HG02970 (cell line): ENCODE measurements at regions not wholly inside any gene's neighbourhood (a gene's known extent, or its start where the extent isn't known, plus 50 kb on each side); places are given as distances from the start of the nearest gene placed in this dataset.
"Not testable (repeated sequence)": the region's sequence is repeated elsewhere in the genome, so short reads cannot be mapped to it uniquely, and the experiment has no call there.

Experiments
- ATAC-seq: cut with Tn5 transposase; IDR thresholded peaks from one replicate; pipeline ENCODE4 v1.9.1; 2021; ENCODE audit warnings: mild to moderate bottlenecking, moderate library complexity, moderate number of reproducible peaks; ENCODE audit not compliant: unreplicated experiment, low FRiP score

DNA sequence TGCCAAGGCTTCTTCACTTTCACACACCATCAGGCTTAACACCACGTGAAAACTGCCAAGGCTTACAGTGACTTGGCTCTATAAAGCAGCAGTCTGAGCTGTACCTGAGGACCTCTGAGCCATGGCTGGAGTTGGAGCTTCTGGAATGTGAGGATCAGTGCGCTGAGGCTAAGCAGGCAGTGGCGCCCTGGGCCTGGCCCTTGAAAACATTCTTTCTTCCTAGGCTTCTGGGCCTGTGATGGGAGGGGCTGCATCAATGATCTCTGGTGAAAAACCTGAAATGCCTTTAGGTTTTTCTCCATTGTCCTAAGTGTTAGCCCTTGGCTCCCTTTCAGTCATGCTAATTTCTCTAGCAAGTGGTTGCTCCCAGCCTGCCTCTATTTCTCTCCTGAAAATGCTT, 192.5 kb upstream of the PCDH20 start:
- no peak for ATAC-seq

- ATAC-seq: no peak
These were observed 184.8 kb upstream of the PCDH20 start for GRCh38 chr13:61600360-61601033.

GRCh38 chr13:61592489-61592888, 176.8 kb upstream of the PCDH20 start:
- ATAC-seq: no peak

DNA sequence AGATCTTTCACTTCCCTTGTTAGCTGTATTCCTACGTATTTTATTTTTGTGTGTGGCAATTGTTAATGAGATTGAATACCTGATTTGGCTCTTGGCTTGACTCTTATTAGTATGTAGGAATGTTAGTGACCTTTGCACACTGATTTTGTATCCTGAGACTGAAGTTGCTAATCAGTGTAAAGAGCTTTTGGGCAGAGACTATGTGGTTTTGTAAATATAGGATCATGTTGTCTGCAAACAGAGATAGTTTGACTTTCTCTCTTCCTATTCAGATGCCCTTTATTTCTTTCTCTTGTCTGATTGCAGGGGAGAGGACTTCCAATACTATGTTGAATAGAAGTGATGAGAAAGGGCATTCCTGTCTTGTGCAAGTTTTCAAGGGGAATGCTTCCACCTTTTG, 160.3 kb upstream of the PCDH20 start:
- no peak for ATAC-seq

DNA sequence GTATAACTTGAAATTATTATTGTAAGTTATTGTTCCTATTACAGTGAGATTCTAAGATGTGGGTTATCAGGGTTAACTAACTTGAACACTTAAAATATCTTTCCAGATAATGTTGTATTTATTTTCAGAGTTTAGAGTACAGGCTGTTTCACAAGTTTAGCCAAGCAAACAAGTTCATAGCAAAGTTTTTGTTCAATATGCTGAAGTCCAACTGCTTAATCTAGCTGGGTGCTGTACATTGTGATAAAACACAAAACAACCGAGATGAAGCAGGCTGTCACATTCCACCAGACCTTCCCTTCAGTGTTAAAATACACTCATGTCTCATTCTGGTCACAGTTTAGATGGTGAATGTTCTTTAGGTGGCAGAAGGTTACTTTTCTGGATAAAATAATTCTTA, 148.0 kb upstream of the PCDH20 start:
- ATAC-seq: no peak

DNA sequence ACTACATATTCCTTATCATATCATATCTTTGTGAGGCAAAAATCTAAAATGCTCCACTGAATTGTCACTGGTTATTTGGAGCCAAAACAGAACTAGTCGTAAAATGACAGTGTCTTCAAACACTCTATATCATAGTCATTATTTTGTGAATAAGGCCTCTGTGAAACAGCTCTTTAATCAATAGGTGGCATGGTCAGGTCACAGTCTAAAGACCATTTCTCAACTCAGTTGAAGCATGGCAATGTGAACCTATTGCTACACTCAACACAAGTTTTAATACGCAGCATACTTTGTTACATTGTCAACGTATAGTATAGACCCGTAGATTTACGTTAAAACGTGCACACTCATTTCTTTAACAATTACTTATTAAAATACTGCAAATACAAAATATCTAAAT, 131.3 kb upstream of the PCDH20 start:
- ATAC-seq: no peak

DNA sequence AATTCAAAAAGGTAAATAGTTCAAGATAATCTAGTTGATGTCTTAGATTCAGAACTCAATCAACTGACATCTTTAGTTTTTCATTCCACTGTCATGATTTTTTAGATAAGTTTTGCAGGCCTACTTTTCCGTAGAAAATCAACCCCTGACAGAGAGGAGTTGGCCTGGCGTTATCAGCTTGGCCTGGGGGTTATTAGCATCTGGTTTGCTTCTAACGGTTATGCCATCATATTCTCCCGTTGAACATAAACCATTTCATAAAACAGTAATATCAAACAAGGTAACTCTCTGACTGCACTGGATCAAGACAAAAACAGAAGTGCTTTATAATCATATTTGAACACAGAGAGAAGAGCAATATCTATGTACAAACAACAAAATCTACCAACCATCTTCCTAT, 130.8 kb upstream of the PCDH20 start:
- no peak for ATAC-seq

DNA sequence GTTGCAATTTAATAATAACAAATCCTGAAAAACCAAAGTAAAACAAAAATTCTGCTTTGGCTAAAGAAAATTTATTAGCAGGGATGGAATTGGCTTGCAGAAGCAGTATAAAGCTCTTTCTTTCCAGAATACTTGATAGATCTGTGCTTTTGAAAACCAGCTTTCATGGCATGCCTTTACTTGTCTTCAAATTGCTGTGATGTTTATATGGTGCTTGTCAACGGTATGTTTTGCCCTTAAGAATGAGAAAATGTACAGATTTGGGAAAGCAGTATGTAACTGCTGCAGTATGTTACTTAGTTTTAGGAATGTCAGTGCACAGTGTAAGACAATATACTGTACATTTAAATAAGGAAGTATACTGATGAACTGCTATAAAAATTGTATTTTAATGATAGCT, 120.8 kb upstream of the PCDH20 start:
- no peak for ATAC-seq

GRCh38 chr13:61531383-61532065, 115.9 kb upstream of the PCDH20 start:
- no peak for ATAC-seq

DNA sequence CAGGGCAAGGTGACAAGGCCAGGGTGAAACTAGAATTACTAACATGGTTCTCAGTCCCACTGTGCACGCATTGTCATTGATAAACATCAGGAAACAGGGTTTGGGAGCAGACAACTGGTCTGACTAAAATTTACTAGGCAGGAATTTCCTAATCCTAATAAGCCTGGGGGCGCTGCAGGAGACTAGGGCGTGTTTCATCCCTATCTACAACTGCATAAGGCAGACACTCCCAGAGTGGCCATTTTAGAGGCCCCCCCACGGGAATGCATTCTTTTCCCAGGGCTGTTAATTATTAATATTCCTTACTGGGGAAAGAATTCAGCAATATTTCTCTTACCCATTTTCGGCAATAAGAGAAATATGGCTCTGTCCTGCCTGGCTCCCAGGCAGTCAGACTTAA, 103.6 kb upstream of the PCDH20 start:
- not testable (repeated sequence) for ATAC-seq

- ATAC-seq: no peak
These were observed 93.3 kb upstream of the PCDH20 start for GRCh38 chr13:61508936-61509335.

DNA sequence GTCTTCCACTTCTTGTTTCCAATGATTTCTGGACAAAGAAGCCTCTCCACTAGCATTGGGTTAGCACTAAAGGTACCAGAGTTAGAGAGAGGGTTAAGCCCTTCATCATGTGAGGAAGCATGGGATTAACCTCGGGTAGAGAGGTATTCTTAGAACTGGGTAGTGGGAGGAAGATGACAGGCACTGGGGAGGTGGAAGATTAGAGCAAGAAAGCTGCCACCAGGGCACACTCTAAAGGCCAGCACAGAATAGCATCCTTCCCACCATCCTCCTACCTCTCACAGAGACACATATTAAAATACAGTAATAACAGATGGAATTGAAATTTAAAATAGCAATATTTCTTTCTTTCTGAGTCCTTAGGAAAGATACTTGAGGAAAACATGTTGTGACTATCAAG, 84.5 kb upstream of the PCDH20 start:
- no peak for ATAC-seq

- ATAC-seq: no peak
These were observed 80.0 kb upstream of the PCDH20 start for GRCh38 chr13:61495648-61496047.

GRCh38 chr13:61493556-61493955, 77.9 kb upstream of the PCDH20 start:
- ATAC-seq: not testable (repeated sequence)

- no peak for ATAC-seq
These were observed 70.8 kb upstream of the PCDH20 start for GRCh38 chr13:61486496-61486895.

GRCh38 chr13:61485128-61485765, 69.6 kb upstream of the PCDH20 start:
- ATAC-seq: no peak

- ATAC-seq: no peak
These were observed 62.0 kb upstream of the PCDH20 start for GRCh38 chr13:61477619-61478018.

- ATAC-seq: no peak
These were observed 55.1 kb upstream of the PCDH20 start for GRCh38 chr13:61470786-61471185.

DNA sequence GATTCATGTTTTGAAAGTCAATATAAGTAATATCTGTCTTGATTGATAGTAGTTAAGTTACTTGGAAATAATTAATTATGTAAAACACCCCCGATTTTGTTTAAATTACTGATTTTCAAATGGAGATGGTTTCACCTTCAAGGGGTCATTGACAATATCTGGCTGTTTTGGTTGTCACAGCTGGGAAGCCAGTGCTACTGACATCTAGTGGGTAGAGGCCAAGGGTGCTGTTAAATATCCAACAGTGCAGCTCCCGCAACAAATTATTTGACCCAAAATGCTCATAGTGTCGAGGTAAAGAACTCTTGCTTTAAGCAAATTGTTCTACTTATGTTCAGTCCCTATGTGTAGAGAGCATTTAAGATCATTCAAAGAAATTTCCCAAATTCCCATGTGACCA, 50.6 kb upstream of the PCDH20 start:
- no peak for ATAC-seq
